Gastroesophageal sphincter (tissue), 4 donors: ENCODE measurements at regions not wholly inside any gene's neighbourhood (a gene's known extent, or its start where the extent isn't known, plus 50 kb on each side); places are given as distances from the start of the nearest gene placed in this dataset.

Source experiments
- ATAC-seq: fragments of 150-250 bp; one replicate; pipeline ENCODE4 v1.9.1; 2016; ENCODE audit warnings: mild to moderate bottlenecking, moderate library complexity
- H3K27ac ChIP-seq, 4 donors: fragments of 200-600 bp; sonication (generic) in 3 of 4; 1 replicate in 3 of 4; 2 replicates in 1 of 4; pipeline ENCODE4 v1.5.1; 2016 to 2019
- H3K27me3 ChIP-seq: fragments of 200-600 bp; sonication (generic); one replicate; pipeline ENCODE4 v1.5.1; 2019
- H3K36me3 ChIP-seq, 2 donors: fragments of 200-600 bp; sonication (generic); one replicate each; pipeline ENCODE4 v1.5.1; 2019; ENCODE audit warnings: control low read depth in 1 of 2
- H3K4me1 ChIP-seq, 3 donors: fragments of 200-600 bp; sonication (generic); 1 replicate in 2 of 3; 2 replicates in 1 of 3; pipeline ENCODE4 v1.5.1; 2016 to 2019; ENCODE audit warnings: control low read depth in 2 of 3
- H3K4me3 ChIP-seq, 2 donors: fragments of 200-600 bp; sonication (generic); one replicate each; pipeline ENCODE4 v1.5.1; 2019; ENCODE audit warnings: mild to moderate bottlenecking in 1 of 2, moderate library complexity in 1 of 2
- H3K9me3 ChIP-seq, 3 donors: fragments of 200-600 bp; sonication (generic); one replicate each; pipeline ENCODE4 v1.5.1; 2017 to 2019; ENCODE audit warnings: control low read depth in 2 of 3
- CTCF ChIP-seq, 4 experiments: fragments of 200-600 bp in 2 of 4; fragments of 450-650 bp in 2 of 4; sonication (generic) in 1 of 4; IDR thresholded peaks; one replicate each; pipeline ENCODE4 v1.5.1; 2017 to 2019; ENCODE audit warnings: antibody characterized with exemption in 4 of 4, mild to moderate bottlenecking in 2 of 4, moderate library complexity in 2 of 4
- EP300 ChIP-seq: sonication (generic); formaldehyde crosslinking; IDR thresholded peaks from one replicate; pipeline ENCODE4 v1.6.1; 2017; ENCODE audit warnings: antibody characterized with exemption, mild to moderate bottlenecking
- POLR2A ChIP-seq, 2 donors: fragments of 450-650 bp; IDR thresholded peaks; one replicate each; pipeline ENCODE4 v1.6.1; 2017; ENCODE audit warnings: antibody characterized with exemption in 2 of 2, mild to moderate bottlenecking in 2 of 2, moderate library complexity in 1 of 2
- POLR2AphosphoS5 ChIP-seq: sonication (generic); formaldehyde crosslinking; IDR thresholded peaks from one replicate; pipeline ENCODE4 v1.6.1; 2017; ENCODE audit warnings: antibody characterized with exemption
- WGBS, 2 donors: methylation state at CpG; one replicate each; pipeline ENCODE4 v1.1.5; 2018; ENCODE audit warnings: low coverage in 1 of 2; 5-methylcytosine and 5-hydroxymethylcytosine counted together

DNA sequence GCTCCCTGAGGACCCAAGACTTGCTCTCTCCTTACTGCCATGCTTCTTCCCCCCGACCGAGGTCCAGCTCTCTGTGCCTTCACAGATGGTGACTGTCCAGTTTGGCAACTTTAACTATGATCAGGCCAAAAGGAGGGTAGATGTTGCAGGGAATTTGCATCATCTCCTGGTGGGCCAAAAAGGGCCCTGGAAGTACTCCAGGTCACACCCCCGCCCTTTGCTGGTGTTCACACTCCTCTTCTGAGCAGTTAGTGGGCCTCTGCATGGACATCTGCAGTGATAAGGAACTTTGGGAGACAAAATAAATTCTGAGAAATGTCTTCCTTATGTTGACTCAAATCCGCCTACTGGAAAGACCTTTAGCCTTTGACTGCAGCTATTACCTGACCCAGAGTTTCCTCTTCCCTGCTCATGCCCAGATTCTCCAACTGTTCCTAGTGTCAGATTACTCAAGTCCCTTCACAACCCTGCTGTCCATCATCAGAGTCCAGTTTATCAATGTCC, 234.4 kb downstream of the LOXHD1 start:
- Histone ChIP-seq H3K4me3 (no peak overlapping the region), H3K36me3 (no peaks in the 10 kb centered on the region), H3K27me3 (no peaks in the 10 kb centered on the region), H3K27ac (no peak overlapping the region), H3K9me3 (no peaks in the 10 kb centered on the region), H3K4me1 (peaks cover 0 to 21% (median 0%) of the 10 kb centered on the region in 3 donors)
- 78 to 100% methylated on average over 2 to 4 of the region's 4 CpGs for WGBS, 2 donors
- ATAC-seq = no peak
- no peak for TF ChIP-seq POLR2AphosphoS5
- no peak for TF ChIP-seq EP300
- no peak for TF ChIP-seq CTCF (IDR thresholded peaks at IDR 0.05)
- no peak for TF ChIP-seq POLR2A (IDR thresholded peaks at IDR 0.05)

- WGBS, 2 donors = no CpG with 5 or more reads among the region's 4 CpGs
- no peak overlapping the region for H3K4me3 ChIP-seq
These were observed 233.7 kb downstream of the LOXHD1 start for GRCh38 chr18:46423226-46423805.

GRCh38 chr18:46424898-46425297, 232.1 kb downstream of the LOXHD1 start:
- no peak for ATAC-seq
- TF ChIP-seq CTCF (IDR thresholded peaks at IDR 0.05) = no peak
- TF ChIP-seq POLR2A (IDR thresholded peaks at IDR 0.05) = no peak
- no peak for TF ChIP-seq EP300
- TF ChIP-seq POLR2AphosphoS5 = no peak
- no CpG with 5 or more reads among the region's 8 CpGs for WGBS, 2 donors
- Histone ChIP-seq H3K36me3 (no peaks in the 10 kb centered on the region), H3K4me3 (no peak overlapping the region), H3K27me3 (no peaks in the 10 kb centered on the region), H3K4me1 (no peaks in the 10 kb centered on the region), H3K27ac (no peak overlapping the region), H3K9me3 (no peaks in the 10 kb centered on the region)

More at GRCh38 chr18:46423226-46423805, 233.7 kb downstream of the LOXHD1 start:
- TF ChIP-seq POLR2A (IDR thresholded peaks at IDR 0.05) (no peak), POLR2AphosphoS5 (no peak), CTCF (IDR thresholded peaks at IDR 0.05) (no peak), EP300 (no peak)
- H3K36me3 ChIP-seq = no peaks in the 10 kb centered on the region
- H3K27ac ChIP-seq = no peak overlapping the region
- H3K4me1 ChIP-seq = peaks cover 0 to 14% (median 0%) of the 10 kb centered on the region in 3 donors
- no peaks in the 10 kb centered on the region for H3K27me3 ChIP-seq
- no peaks in the 10 kb centered on the region for H3K9me3 ChIP-seq
- ATAC-seq = no peak

GRCh38 chr18:46425511-46425910, 231.5 kb downstream of the LOXHD1 start:
- ATAC-seq = no peak
- Histone ChIP-seq H3K27me3 (no peaks in the 10 kb centered on the region), H3K4me1 (no peaks in the 10 kb centered on the region), H3K9me3 (no peaks in the 10 kb centered on the region), H3K27ac (no peak overlapping the region), H3K4me3 (no peak overlapping the region), H3K36me3 (no peaks in the 10 kb centered on the region)
- TF ChIP-seq POLR2AphosphoS5 (no peak), CTCF (IDR thresholded peaks at IDR 0.05) (no peak), POLR2A (IDR thresholded peaks at IDR 0.05) (no peak), EP300 (no peak)
- no CpG with 5 or more reads among the region's 3 CpGs for WGBS, 2 donors

- no peak for TF ChIP-seq CTCF (IDR thresholded peaks at IDR 0.05)
- Histone ChIP-seq H3K4me3 (no peak overlapping the region), H3K4me1 (no peaks in the 10 kb centered on the region), H3K9me3 (no peaks in the 10 kb centered on the region), H3K36me3 (no peaks in the 10 kb centered on the region), H3K27ac (no peak overlapping the region), H3K27me3 (no peaks in the 10 kb centered on the region)
- 84 to 85% methylated on average over 5 of the region's 5 CpGs for WGBS, 2 donors
- ATAC-seq = no peak
These were observed 230.9 kb downstream of the LOXHD1 start for GRCh38 chr18:46426021-46426678.
